K562 (cell line): ENCODE measurements at regions not wholly inside any gene's neighbourhood (a gene's known extent, or its start where the extent isn't known, plus 50 kb on each side); places are given as distances from the start of the nearest gene placed in this dataset.

Source experiments
- CREB1 ChIP-seq, 2 experiments: sonication (generic) in 1 of 2; formaldehyde crosslinking in 1 of 2; IDR thresholded peaks; 2 replicates each; pipeline versions ENCODE4 v1.6.1 to v1.8.0; 2012 to 2022; ENCODE audit warnings: inconsistent platforms in 1 of 2, mild to moderate bottlenecking in 1 of 2, missing genetic modification reagents in 1 of 2, moderate library complexity in 1 of 2
- CTBP1 ChIP-seq: fragments of 450-650 bp; IDR thresholded peaks from 2 replicates; pipeline ENCODE4 v1.6.1; 2016; ENCODE audit warnings: borderline replicate concordance
- FOXK2 ChIP-seq, 2 experiments: fragments of 450-650 bp; IDR thresholded peaks in 1 of 2; conservative IDR thresholded peaks in 1 of 2; 2 replicates each; pipeline ENCODE4 v1.6.1; 2016; ENCODE audit warnings: low read depth in 2 of 2, mild to moderate bottlenecking in 1 of 2
- POLR2AphosphoS2 ChIP-seq: IDR thresholded peaks from 2 replicates; pipeline ENCODE4 v1.6.1; 2012; ENCODE audit warnings: low read length, improper control_type of control experiment
- SIRT6 ChIP-seq: IDR thresholded peaks from one replicate; pipeline ENCODE4 v1.6.1; 2012; ENCODE audit warnings: low read depth, mild to moderate bottlenecking, control low read depth, inconsistent platforms, low read length, moderate library complexity
- ZNF668 ChIP-seq: fragments of 250-450 bp; sonication (Bioruptor Pico); IDR thresholded peaks from 2 replicates; pipeline ENCODE4 v1.8.0; 2022; ENCODE audit warnings: mild to moderate bottlenecking, inconsistent platforms
- TF ChIP-seq, protein P1 (sequence below), 3 experiments: IDR thresholded peaks in 2 of 3; conservative IDR thresholded peaks in 1 of 3; 2 replicates each; pipeline ENCODE4 v1.5.1; 2011 to 2012; ENCODE audit warnings: low read length in 3 of 3, mild to moderate bottlenecking in 3 of 3, control low read depth in 2 of 3, improper control_type of control experiment in 1 of 3, inconsistent platforms in 1 of 3, low read depth in 1 of 3, mixed read lengths in 1 of 3, moderate library complexity in 1 of 3; ENCODE audit not compliant: insufficient read depth in 2 of 3
- TF ChIP-seq, protein P2 (sequence below), 3 experiments: fragments of 200-800 bp in 1 of 3; sonication (Bioruptor generic) in 1 of 3; sonication (generic) in 1 of 3; formaldehyde crosslinking in 1 of 3; IDR thresholded peaks; 2 replicates each; pipeline versions ENCODE4 v1.6.1 to v1.8.0; 2016 to 2022; ENCODE audit warnings: mild to moderate bottlenecking in 2 of 3, missing compliant biosample characterization in 2 of 3, missing genetic modification characterization in 2 of 3, missing genetic modification reagents in 1 of 3
- TF ChIP-seq, protein P3 (sequence below): fragments of 150-350 bp; IDR thresholded peaks from 2 replicates; pipeline ENCODE4 v1.6.1; 2014; ENCODE audit warnings: low read depth, mild to moderate bottlenecking, low read length, borderline replicate concordance

DNA sequence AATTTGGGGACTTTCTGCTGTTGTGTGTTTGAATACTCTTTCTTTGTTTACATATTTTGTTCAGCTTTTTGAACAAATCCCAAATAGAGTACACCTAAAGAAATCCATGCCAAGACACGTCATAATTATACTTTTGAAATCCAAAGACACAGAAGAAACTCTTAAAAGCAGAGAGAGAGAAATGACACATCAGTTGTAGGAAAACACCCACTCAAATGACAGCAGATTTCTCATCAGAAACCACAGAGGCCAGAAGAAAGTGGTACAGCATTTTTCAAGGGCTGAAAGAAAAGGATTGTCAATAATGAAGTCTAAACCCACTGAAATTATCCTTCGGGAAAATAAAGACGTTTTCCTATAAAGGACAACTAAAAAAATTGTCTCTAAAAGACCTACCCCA, 378.6 kb downstream of the GADD45G start:
- TF ChIP-seq SIRT6 (no peak), ZNF668 (no peak), CTBP1 (no peak), CREB1 (IDR thresholded peaks at IDR 0.05) (no peak), CREB1 (CRISPR knock-in tag; IDR thresholded peaks at IDR 0.05) (no peak), POLR2AphosphoS2 (no peak), FOXK2 (conservative IDR thresholded peaks at IDR 0.05 in 1 of 2, IDR thresholded peaks at IDR 0.05 in 1 of 2; ENCODE audit: low read depth in 2 of 2) (no peak)
- TF ChIP-seq, protein P1, sequence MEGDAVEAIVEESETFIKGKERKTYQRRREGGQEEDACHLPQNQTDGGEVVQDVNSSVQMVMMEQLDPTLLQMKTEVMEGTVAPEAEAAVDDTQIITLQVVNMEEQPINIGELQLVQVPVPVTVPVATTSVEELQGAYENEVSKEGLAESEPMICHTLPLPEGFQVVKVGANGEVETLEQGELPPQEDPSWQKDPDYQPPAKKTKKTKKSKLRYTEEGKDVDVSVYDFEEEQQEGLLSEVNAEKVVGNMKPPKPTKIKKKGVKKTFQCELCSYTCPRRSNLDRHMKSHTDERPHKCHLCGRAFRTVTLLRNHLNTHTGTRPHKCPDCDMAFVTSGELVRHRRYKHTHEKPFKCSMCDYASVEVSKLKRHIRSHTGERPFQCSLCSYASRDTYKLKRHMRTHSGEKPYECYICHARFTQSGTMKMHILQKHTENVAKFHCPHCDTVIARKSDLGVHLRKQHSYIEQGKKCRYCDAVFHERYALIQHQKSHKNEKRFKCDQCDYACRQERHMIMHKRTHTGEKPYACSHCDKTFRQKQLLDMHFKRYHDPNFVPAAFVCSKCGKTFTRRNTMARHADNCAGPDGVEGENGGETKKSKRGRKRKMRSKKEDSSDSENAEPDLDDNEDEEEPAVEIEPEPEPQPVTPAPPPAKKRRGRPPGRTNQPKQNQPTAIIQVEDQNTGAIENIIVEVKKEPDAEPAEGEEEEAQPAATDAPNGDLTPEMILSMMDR (IDR thresholded peaks at IDR 0.05 in 2 of 3, conservative IDR thresholded peaks at IDR 0.05 in 1 of 3; ENCODE audit: insufficient read depth in 2 of 3, low read depth in 1 of 3, low read length in 3 of 3): no peak
- TF ChIP-seq, protein P2, sequence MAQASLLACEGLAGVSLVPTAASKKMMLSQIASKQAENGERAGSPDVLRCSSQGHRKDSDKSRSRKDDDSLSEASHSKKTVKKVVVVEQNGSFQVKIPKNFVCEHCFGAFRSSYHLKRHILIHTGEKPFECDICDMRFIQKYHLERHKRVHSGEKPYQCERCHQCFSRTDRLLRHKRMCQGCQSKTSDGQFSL (CRISPR knock-in tag; IDR thresholded peaks at IDR 0.05): no peak
- TF ChIP-seq, protein P2 (tag; IDR thresholded peaks at IDR 0.05): no peak
- TF ChIP-seq, protein P3, sequence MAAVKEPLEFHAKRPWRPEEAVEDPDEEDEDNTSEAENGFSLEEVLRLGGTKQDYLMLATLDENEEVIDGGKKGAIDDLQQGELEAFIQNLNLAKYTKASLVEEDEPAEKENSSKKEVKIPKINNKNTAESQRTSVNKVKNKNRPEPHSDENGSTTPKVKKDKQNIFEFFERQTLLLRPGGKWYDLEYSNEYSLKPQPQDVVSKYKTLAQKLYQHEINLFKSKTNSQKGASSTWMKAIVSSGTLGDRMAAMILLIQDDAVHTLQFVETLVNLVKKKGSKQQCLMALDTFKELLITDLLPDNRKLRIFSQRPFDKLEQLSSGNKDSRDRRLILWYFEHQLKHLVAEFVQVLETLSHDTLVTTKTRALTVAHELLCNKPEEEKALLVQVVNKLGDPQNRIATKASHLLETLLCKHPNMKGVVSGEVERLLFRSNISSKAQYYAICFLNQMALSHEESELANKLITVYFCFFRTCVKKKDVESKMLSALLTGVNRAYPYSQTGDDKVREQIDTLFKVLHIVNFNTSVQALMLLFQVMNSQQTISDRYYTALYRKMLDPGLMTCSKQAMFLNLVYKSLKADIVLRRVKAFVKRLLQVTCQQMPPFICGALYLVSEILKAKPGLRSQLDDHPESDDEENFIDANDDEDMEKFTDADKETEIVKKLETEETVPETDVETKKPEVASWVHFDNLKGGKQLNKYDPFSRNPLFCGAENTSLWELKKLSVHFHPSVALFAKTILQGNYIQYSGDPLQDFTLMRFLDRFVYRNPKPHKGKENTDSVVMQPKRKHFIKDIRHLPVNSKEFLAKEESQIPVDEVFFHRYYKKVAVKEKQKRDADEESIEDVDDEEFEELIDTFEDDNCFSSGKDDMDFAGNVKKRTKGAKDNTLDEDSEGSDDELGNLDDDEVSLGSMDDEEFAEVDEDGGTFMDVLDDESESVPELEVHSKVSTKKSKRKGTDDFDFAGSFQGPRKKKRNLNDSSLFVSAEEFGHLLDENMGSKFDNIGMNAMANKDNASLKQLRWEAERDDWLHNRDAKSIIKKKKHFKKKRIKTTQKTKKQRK: no peak
